B cell (primary cell): ENCODE measurements at regions not wholly inside any gene's neighbourhood (a gene's known extent, or its start where the extent isn't known, plus 50 kb on each side); places are given as distances from the start of the nearest gene placed in this dataset.

Source experiments
- EZH2 ChIP-seq: IDR thresholded peaks from 2 replicates; pipeline ENCODE4 v1.6.1; 2012; ENCODE audit warnings: borderline replicate concordance, low read depth, mild to moderate bottlenecking, moderate library complexity, low read length; ENCODE audit not compliant: insufficient read depth, poor library complexity, severe bottlenecking
- TF ChIP-seq, protein P1 (sequence below): fragments of 200-600 bp; IDR thresholded peaks from one replicate; pipeline ENCODE4 v1.8.0; 2022; ENCODE audit warnings: antibody characterized with exemption, mild to moderate bottlenecking

DNA sequence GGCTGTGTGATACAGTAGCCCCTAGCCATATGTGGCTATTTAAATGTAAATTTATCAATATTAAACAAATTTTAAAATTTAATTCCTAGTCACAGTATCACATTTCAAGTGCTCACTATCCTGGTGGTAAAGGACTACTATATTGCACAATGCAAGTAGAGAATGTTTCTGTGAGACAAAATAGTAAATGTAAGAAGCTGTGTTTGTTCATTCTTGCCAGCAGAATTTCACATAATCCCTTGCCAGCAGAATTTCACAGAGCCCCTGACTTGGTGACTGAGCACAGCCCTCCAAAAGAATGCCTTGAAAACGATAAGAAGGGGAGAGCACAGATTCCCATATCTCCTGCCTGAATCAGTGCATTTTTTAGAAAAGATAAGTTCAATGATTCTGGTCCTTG, 75.9 kb upstream of the SELENOP start:
- TF ChIP-seq, protein P1, sequence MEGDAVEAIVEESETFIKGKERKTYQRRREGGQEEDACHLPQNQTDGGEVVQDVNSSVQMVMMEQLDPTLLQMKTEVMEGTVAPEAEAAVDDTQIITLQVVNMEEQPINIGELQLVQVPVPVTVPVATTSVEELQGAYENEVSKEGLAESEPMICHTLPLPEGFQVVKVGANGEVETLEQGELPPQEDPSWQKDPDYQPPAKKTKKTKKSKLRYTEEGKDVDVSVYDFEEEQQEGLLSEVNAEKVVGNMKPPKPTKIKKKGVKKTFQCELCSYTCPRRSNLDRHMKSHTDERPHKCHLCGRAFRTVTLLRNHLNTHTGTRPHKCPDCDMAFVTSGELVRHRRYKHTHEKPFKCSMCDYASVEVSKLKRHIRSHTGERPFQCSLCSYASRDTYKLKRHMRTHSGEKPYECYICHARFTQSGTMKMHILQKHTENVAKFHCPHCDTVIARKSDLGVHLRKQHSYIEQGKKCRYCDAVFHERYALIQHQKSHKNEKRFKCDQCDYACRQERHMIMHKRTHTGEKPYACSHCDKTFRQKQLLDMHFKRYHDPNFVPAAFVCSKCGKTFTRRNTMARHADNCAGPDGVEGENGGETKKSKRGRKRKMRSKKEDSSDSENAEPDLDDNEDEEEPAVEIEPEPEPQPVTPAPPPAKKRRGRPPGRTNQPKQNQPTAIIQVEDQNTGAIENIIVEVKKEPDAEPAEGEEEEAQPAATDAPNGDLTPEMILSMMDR: no peak
- no peak for TF ChIP-seq EZH2
